Neural progenitor cell (in vitro differentiated cells): ENCODE measurements at regions not wholly inside any gene's neighbourhood (a gene's known extent, or its start where the extent isn't known, plus 50 kb on each side); places are given as distances from the start of the nearest gene placed in this dataset.
"Not testable (repeated sequence)": the region's sequence is repeated elsewhere in the genome, so short reads cannot be mapped to it uniquely, and the experiment has no call there.

ENCODE experiments used
- DNase-seq: peaks from one replicate; pipeline ENCODE4 v3.0.0-alpha.2; 2016; ENCODE audit warnings: low spot score
- H2AFZ ChIP-seq: fragments of 200-600 bp; sonication (generic); replicated peaks from 2 replicates; pipeline ENCODE4 v1.6.1; 2016; ENCODE audit warnings: antibody characterized with exemption
- H3F3A ChIP-seq: fragments of 200-600 bp; sonication (generic); 2 replicates; pipeline ENCODE4 v1.6.1; 2016; ENCODE audit warnings: antibody characterized with exemption, low read depth
- H3K27ac ChIP-seq: fragments of 200-600 bp; sonication (generic); 2 replicates; pipeline ENCODE4 v1.5.1; 2016; ENCODE audit warnings: mild to moderate bottlenecking
- H3K27me3 ChIP-seq: fragments of 200-600 bp; sonication (generic); 2 replicates; pipeline ENCODE4 v1.6.1; 2016; ENCODE audit warnings: mild to moderate bottlenecking, moderate library complexity
- H3K36me3 ChIP-seq: fragments of 200-600 bp; sonication (generic); 2 replicates; pipeline ENCODE4 v1.5.1; 2016
- H3K4me1 ChIP-seq: fragments of 200-600 bp; sonication (generic); 2 replicates; pipeline ENCODE4 v1.6.1; 2016; ENCODE audit warnings: mixed run types
- H3K4me2 ChIP-seq: fragments of 200-600 bp; sonication (generic); 2 replicates; pipeline ENCODE4 v1.6.1; 2016
- H3K4me3 ChIP-seq: fragments of 200-600 bp; sonication (generic); 2 replicates; pipeline ENCODE4 v1.5.1; 2016
- H3K79me2 ChIP-seq: fragments of 200-600 bp; sonication (generic); 2 replicates; pipeline ENCODE4 v1.6.1; 2016; ENCODE audit warnings: low read depth
- H3K9ac ChIP-seq: fragments of 200-600 bp; sonication (generic); 2 replicates; pipeline ENCODE4 v1.6.1; 2016
- H3K9me3 ChIP-seq: fragments of 200-600 bp; sonication (generic); 2 replicates; pipeline ENCODE4 v1.5.1; 2016; ENCODE audit warnings: low read depth
- H4K20me1 ChIP-seq: fragments of 200-600 bp; sonication (generic); 2 replicates; pipeline ENCODE4 v1.6.1; 2016; ENCODE audit warnings: low read depth
- H3K27ac Mint-ChIP-seq: 3 replicates; pipeline ENCODE4 v1.8.0; 2021; ENCODE audit warnings: mixed read lengths
- H3K27me3 Mint-ChIP-seq: 2 replicates; pipeline ENCODE4 v1.8.0; 2022; ENCODE audit warnings: low read depth, mild to moderate bottlenecking, inconsistent platforms, moderate library complexity, mixed read lengths; ENCODE audit not compliant: insufficient read depth
- H3K36me3 Mint-ChIP-seq: 3 replicates; pipeline ENCODE4 v1.8.0; 2021; ENCODE audit warnings: mixed read lengths
- H3K4me1 Mint-ChIP-seq: 3 replicates; pipeline ENCODE4 v1.8.0; 2021; ENCODE audit warnings: mixed read lengths
- H3K4me3 Mint-ChIP-seq: 3 replicates; pipeline ENCODE4 v1.8.0; 2021; ENCODE audit warnings: mild to moderate bottlenecking, moderate library complexity, mixed read lengths
- H3K9me3 Mint-ChIP-seq: 3 replicates; pipeline ENCODE4 v1.8.0; 2020; ENCODE audit warnings: mixed read lengths

DNA sequence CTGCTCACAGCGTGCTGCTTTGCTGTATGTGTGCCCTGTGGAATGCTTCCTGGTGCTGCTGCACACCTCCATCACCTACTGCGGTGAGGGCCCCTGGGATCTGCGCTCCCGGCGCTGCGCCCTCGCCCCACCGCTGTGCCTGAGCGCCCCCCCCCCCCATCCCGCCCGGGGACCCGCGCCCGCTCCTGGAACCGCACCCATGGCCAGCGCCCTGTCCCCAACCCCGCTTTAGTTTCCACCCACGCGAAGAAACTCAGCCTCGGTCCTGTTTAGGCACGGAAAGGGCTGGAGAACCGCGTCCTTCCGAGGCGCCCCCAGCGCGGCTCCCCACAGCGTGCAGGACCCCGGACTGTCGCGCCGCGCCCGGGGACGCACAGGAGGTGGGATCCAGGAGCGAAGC lies 265.5 kb downstream of the POTEB3 start:
- not testable (repeated sequence) for H3K36me3 ChIP-seq, H3K36me3 Mint-ChIP-seq, H4K20me1 ChIP-seq, H3K4me3 ChIP-seq, H3K27ac Mint-ChIP-seq, H3K79me2 ChIP-seq, H3K9me3 Mint-ChIP-seq, H3K9ac ChIP-seq, H3K4me3 Mint-ChIP-seq, H3K9me3 ChIP-seq, H2AFZ ChIP-seq, DNase-seq, H3K27ac ChIP-seq, H3F3A ChIP-seq, H3K27me3 Mint-ChIP-seq, H3K4me2 ChIP-seq, H3K27me3 ChIP-seq, H3K4me1 ChIP-seq, H3K4me1 Mint-ChIP-seq

DNA sequence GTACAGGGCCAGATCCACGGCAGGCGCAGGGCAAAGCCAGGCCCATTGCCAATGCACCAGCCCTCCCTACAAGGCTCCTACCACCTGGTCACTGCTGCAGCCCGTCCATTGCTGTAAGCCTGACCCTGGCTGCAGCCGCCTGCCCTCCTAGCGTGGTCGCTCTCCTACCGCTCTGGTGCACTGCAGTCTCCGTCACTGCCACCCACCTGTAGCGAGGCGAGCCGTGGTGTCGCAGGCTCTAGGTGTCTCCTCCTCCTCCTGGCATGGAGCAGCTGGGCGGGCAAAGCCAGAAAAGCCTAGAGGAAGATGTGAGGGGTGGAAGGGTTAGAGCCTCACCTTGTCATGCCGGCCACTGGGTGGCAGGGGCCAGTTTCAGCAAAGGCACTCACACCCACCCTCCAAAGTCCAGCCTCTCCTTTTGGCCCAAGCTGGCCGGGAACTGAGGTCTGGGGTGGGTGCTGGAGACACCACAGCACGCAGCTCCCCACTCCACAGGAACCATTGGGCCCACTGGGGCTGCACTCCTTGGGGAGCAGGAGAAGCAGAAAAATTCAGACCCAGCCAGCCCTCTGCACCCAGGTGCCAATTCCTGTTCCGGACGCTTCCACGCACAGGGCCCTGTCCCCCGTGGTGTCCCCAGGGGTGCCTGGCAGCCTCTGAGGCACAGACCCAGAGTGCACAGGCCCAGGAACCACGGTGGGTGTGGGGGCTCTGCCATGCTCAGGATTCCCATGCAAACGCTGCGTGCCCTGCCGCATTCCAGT lies 285.3 kb upstream of the POTEB2 start:
- not testable (repeated sequence) for H3K36me3 ChIP-seq, H3K9me3 Mint-ChIP-seq, H3F3A ChIP-seq, H3K79me2 ChIP-seq, H3K27ac Mint-ChIP-seq, H3K4me1 ChIP-seq, H3K4me2 ChIP-seq, H3K27ac ChIP-seq, H3K36me3 Mint-ChIP-seq, DNase-seq, H3K27me3 Mint-ChIP-seq, H2AFZ ChIP-seq, H3K9me3 ChIP-seq, H3K4me3 Mint-ChIP-seq, H3K4me3 ChIP-seq, H3K27me3 ChIP-seq, H3K4me1 Mint-ChIP-seq, H3K9ac ChIP-seq, H4K20me1 ChIP-seq

DNA sequence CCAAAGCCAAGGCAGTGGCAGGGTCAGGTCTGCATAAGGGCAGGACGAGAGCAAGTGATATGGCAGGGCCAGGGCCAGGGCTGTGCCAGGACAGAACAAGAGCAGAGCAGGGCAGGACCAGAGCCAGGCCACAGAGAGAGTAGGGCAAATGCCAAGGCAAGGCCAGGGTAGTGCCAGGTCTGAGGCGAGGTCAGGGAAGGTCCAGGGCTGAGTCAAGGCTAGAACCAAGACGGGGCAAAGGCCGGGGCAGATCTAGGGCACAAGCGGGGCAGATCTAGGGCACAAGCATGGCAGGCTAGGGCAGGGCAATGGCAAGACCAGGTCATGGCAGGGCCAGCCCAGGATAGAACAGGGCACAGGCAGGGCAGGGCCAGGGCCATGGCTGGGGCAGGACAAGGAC lies 282.0 kb upstream of the POTEB2 start:
- H3K27ac Mint-ChIP-seq, H3K79me2 ChIP-seq, H3K9me3 ChIP-seq, H3K36me3 Mint-ChIP-seq, H3K36me3 ChIP-seq, H3K4me3 Mint-ChIP-seq, H3K4me2 ChIP-seq, H3K4me1 Mint-ChIP-seq, H3F3A ChIP-seq, H3K27me3 ChIP-seq, H3K27me3 Mint-ChIP-seq, H3K9ac ChIP-seq, H2AFZ ChIP-seq, H3K4me1 ChIP-seq, H3K4me3 ChIP-seq, H3K27ac ChIP-seq, H3K9me3 Mint-ChIP-seq, H4K20me1 ChIP-seq, DNase-seq: not testable (repeated sequence)

DNA sequence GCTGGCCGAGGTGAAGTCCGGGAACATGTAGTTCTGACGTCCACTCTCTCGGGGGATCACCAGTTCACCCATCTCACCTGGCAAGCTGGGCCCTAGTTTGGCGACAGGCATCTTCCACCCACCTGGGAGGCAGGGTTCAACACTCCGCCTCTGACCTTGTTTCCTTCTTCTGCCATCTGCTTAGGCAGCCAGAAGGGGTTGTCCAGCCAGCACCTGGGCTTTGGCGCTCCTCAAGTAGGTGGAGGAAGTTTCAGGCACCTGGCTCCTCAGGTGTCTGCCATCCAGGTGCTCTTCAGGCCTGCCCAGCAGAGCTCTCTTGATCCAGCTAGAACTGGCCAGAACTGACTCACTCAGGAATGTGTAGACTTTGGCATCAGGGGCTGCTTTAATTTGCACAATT lies 267.8 kb upstream of the POTEB2 start:
- not testable (repeated sequence) for H3K27me3 ChIP-seq, H3K9ac ChIP-seq, H3K36me3 Mint-ChIP-seq, H3K4me1 Mint-ChIP-seq, H3K4me2 ChIP-seq, H3K4me3 ChIP-seq, H4K20me1 ChIP-seq, H3K27me3 Mint-ChIP-seq, H3F3A ChIP-seq, H3K9me3 ChIP-seq, H3K4me1 ChIP-seq, H2AFZ ChIP-seq, H3K9me3 Mint-ChIP-seq, H3K79me2 ChIP-seq, H3K27ac ChIP-seq, H3K36me3 ChIP-seq, H3K4me3 Mint-ChIP-seq, H3K27ac Mint-ChIP-seq
- peak; percentile 0 for DNase-seq

DNA sequence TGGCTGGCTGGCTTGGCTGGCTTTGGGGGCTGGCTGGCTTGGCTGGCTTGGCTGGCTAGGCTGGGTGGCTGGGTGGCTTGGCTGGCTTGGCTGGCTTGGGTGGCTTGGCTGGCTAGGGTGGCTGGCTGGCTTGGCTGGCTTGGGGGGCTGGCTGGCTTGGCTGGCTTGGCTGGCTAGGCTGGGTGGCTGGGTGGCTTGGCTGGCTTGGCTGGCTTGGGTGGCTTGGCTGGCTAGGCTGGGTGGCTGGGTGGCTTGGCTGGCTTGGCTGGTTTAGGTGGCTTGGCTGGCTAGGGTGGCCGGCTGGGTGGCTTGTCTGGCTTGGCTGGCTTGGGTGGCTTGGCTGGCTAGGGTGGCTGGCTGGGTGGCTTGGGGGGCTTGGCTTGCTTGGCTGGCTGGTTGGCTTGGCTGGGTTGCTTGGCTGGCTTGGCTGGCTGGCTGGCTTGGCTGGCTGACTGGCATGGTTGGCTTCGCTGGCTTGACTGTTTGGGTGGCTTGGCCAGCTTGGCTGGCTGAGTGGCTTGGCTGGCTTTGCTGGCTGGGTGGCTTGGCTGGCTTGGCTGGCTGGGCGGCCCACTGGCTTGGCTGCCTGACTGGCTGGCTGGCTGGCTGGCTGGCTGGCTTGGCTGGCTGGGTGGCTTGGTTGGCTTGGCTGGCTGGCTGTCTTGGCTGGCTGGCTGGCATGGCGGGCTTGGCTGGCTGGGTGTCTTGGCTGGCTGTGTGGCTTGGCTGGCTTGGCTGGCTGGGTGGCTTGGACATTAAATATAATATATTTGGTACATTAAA lies 246.3 kb upstream of the POTEB2 start:
- H3K4me1 Mint-ChIP-seq, H3F3A ChIP-seq, H3K36me3 Mint-ChIP-seq, H3K4me1 ChIP-seq, H3K79me2 ChIP-seq, H3K36me3 ChIP-seq, H3K9me3 ChIP-seq, H3K27me3 ChIP-seq, H3K27ac ChIP-seq, H4K20me1 ChIP-seq, H3K9me3 Mint-ChIP-seq, H3K27ac Mint-ChIP-seq, H3K4me2 ChIP-seq, H3K4me3 ChIP-seq, H2AFZ ChIP-seq, H3K9ac ChIP-seq, H3K27me3 Mint-ChIP-seq, H3K4me3 Mint-ChIP-seq: not testable (repeated sequence)
- peak; percentile 0 for DNase-seq

DNA sequence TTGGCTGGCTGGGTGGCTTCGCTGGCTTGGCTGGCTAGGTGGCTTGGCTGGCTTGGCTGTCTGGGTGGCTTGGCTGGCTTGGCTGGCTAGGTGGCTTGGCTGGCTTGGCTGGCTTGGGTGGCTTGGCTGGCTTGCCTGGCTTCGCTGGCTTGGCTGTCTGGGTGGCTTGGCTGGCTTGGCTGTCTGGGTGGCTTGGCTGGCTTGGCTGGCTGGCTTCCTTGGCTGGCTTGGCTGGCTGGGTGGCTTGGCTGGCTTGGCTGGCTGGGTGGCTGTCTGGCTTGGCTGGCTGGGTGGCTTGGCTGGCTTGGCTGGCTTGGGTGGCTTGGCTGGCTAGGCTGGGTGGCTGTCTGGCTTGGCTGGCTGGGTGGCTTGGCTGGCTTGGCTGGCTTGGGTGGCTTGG lies 245.7 kb upstream of the POTEB2 start:
- not testable (repeated sequence) for H3K9me3 ChIP-seq, H3K79me2 ChIP-seq, H3K4me3 ChIP-seq, H3F3A ChIP-seq, H3K27me3 Mint-ChIP-seq, H3K36me3 Mint-ChIP-seq, H3K27me3 ChIP-seq, H3K9ac ChIP-seq, H3K4me1 ChIP-seq, H3K9me3 Mint-ChIP-seq, H4K20me1 ChIP-seq, H3K36me3 ChIP-seq, H3K27ac ChIP-seq, H3K4me3 Mint-ChIP-seq, H3K27ac Mint-ChIP-seq, H3K4me2 ChIP-seq, H2AFZ ChIP-seq, H3K4me1 Mint-ChIP-seq
- peak; percentile 1 for DNase-seq

DNA sequence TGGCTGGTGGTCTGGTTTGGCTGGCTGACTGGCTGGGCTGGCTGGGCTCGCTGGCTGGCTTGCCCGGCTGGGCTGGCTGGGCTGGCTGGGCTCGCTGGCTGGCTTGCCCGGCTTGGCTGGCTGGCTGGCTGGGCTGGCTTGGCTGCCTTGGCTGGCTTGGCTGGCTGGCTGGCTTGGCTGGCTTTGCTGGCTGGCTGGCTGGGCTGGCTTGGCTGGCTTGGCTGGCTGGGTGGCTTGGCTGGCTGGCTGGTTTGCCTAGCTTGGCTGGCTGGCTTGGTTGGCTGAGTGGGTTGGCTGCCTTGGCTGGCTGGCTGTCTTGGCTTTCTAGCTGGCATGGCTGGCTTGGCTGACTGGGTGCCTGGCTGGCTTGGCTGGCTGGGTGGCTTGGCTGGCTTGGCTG lies 245.1 kb upstream of the POTEB2 start:
- H3K4me3 Mint-ChIP-seq, H3K36me3 Mint-ChIP-seq, H3K27me3 Mint-ChIP-seq, H3K4me2 ChIP-seq, H3K27me3 ChIP-seq, H3K9me3 Mint-ChIP-seq, H3K4me3 ChIP-seq, H3K27ac ChIP-seq, H2AFZ ChIP-seq, H3K79me2 ChIP-seq, H3F3A ChIP-seq, H3K9me3 ChIP-seq, H3K27ac Mint-ChIP-seq, H3K4me1 Mint-ChIP-seq, H4K20me1 ChIP-seq, H3K4me1 ChIP-seq, H3K9ac ChIP-seq, H3K36me3 ChIP-seq, DNase-seq: not testable (repeated sequence)

DNA sequence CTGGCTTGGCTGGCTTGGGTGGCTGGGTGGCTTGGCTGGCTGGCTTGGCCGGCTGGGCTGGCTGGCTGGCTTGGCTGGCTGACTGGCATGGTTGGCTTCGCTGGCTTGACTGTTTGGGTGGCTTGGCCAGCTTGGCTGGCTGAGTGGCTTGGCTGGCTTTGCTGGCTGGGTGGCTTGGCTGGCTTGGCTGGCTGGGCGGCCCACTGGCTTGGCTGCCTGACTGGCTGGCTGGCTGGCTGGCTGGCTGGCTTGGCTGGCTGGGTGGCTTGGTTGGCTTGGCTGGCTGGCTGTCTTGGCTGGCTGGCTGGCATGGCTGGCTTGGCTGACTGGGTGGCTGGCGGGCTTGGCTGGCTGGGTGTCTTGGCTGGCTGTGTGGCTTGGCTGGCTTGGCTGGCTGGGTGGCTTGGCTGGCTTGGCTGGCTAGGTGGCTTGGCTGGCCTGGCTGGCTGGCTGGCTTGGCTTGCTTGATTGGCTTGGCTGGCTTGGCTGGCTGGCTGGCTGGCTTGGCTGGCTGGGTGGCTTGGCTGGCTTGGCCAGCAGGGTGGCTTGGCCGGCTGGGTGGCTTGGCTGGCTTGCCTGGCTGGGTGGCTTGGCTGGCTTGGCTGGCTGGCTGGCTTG lies 244.2 kb upstream of the POTEB2 start:
- H3K36me3 Mint-ChIP-seq, H3K27ac ChIP-seq, H3K4me1 Mint-ChIP-seq, H3K27ac Mint-ChIP-seq, H3K36me3 ChIP-seq, H3K9me3 Mint-ChIP-seq, H4K20me1 ChIP-seq, H3K4me3 ChIP-seq, H3K4me2 ChIP-seq, H3K9me3 ChIP-seq, H2AFZ ChIP-seq, H3K27me3 ChIP-seq, H3K27me3 Mint-ChIP-seq, H3K4me1 ChIP-seq, H3K9ac ChIP-seq, DNase-seq, H3F3A ChIP-seq, H3K79me2 ChIP-seq, H3K4me3 Mint-ChIP-seq: not testable (repeated sequence)
